CD8-positive, alpha-beta memory T cell (primary cell): ENCODE measurements at regions not wholly inside any gene's neighbourhood (a gene's known extent, or its start where the extent isn't known, plus 50 kb on each side); places are given as distances from the start of the nearest gene placed in this dataset.

Experiments used
- CTCF ChIA-PET: fragments of 350-600 bp; sonication (Branson Sonifier 250); formaldehyde crosslinking; loops from one replicate; lab custom pipeline; 2021; ENCODE audit warnings: antibody characterized with exemption; lab: Charles Lee
- POLR2A ChIA-PET: fragments of 350-600 bp; sonication (Branson Sonifier 250); formaldehyde crosslinking; loops from one replicate; lab custom pipeline; 2021; ENCODE audit warnings: antibody characterized with exemption; lab: Charles Lee
- DNase-seq, 5 donors: peaks; one replicate each; pipeline versions ENCODE4 v3.0.0 to v3.0.0-alpha.2; 2020 to 2022; ENCODE audit warnings: mixed read lengths in 1 of 5
- H3K27ac ChIP-seq: one replicate; pipeline ENCODE4 v1.7.0; 2013; ENCODE audit warnings: low read depth, mild to moderate bottlenecking, low read length, moderate library complexity
- H3K27me3 ChIP-seq: 2 replicates; pipeline ENCODE4 v1.7.0; 2013; ENCODE audit warnings: low read length, mild to moderate bottlenecking; ENCODE audit not compliant: insufficient read depth, poor library complexity, severe bottlenecking
- H3K36me3 ChIP-seq: 2 replicates; pipeline ENCODE4 v1.7.0; 2013; ENCODE audit warnings: mild to moderate bottlenecking, low read length, moderate library complexity; ENCODE audit not compliant: insufficient read depth
- H3K4me1 ChIP-seq: 2 replicates; pipeline ENCODE4 v1.7.0; 2013; ENCODE audit warnings: mild to moderate bottlenecking, low read length, moderate library complexity; ENCODE audit not compliant: insufficient read depth
- H3K4me3 ChIP-seq: 2 replicates; pipeline ENCODE4 v1.7.0; 2013; ENCODE audit warnings: mild to moderate bottlenecking, low read length
- H3K9me3 ChIP-seq: 2 replicates; pipeline ENCODE4 v1.7.0; 2013; ENCODE audit warnings: mild to moderate bottlenecking, low read length
- H3K27ac Mint-ChIP-seq, 8 donors: one replicate each; pipeline ENCODE4 v1.8.0; 2020 to 2021; ENCODE audit warnings: mixed read lengths in 8 of 8, mild to moderate bottlenecking in 6 of 8, inconsistent platforms in 3 of 8, moderate library complexity in 3 of 8
- H3K27me3 Mint-ChIP-seq, 2 donors: one replicate each; pipeline ENCODE4 v1.8.0; 2020 to 2021; ENCODE audit warnings: mixed read lengths in 2 of 2, mild to moderate bottlenecking in 1 of 2, moderate library complexity in 1 of 2
- H3K36me3 Mint-ChIP-seq, 3 donors: one replicate each; pipeline ENCODE4 v1.8.0; 2020 to 2021; ENCODE audit warnings: mixed read lengths in 3 of 3, inconsistent platforms in 1 of 3, mild to moderate bottlenecking in 1 of 3
- H3K4me1 Mint-ChIP-seq, 3 donors: one replicate each; pipeline ENCODE4 v1.8.0; 2020 to 2021; ENCODE audit warnings: mixed read lengths in 3 of 3, inconsistent platforms in 1 of 3, mild to moderate bottlenecking in 1 of 3
- H3K4me3 Mint-ChIP-seq, 7 donors: one replicate each; pipeline ENCODE4 v1.8.0; 2020 to 2021; ENCODE audit warnings: mixed read lengths in 7 of 7, mild to moderate bottlenecking in 6 of 7, moderate library complexity in 4 of 7, inconsistent platforms in 2 of 7
- H3K9me3 Mint-ChIP-seq, 5 donors: one replicate each; pipeline ENCODE4 v1.8.0; 2020 to 2022; ENCODE audit warnings: mixed read lengths in 5 of 5, mild to moderate bottlenecking in 3 of 5, moderate library complexity in 2 of 5, inconsistent platforms in 1 of 5

- ChIA-PET POLR2A (no interaction called here), CTCF (no interaction called here)
- H3K4me1 Mint-ChIP-seq: no peaks in the 10 kb centered on the region
- no peak overlapping the region for H3K27ac ChIP-seq
- no peaks in the 10 kb centered on the region for H3K36me3 ChIP-seq
- H3K4me3 ChIP-seq: no peak overlapping the region
- no peaks in the 10 kb centered on the region for H3K9me3 ChIP-seq
- peaks cover 2 to 3% of the 10 kb centered on the region in 2 donors for H3K27me3 Mint-ChIP-seq
- no peak overlapping the region for H3K4me3 Mint-ChIP-seq
- H3K27ac Mint-ChIP-seq: no peak overlapping the region
- peaks cover 0 to 2% (median 0%) of the 10 kb centered on the region in 3 donors for H3K36me3 Mint-ChIP-seq
- H3K27me3 ChIP-seq: no peaks in the 10 kb centered on the region
- DNase-seq: no peak
- no peaks in the 10 kb centered on the region for H3K4me1 ChIP-seq
- no peaks in the 10 kb centered on the region for H3K9me3 Mint-ChIP-seq
Measured at GRCh38 chr3:115385774-115386730, 237.3 kb upstream of the GAP43 start.

- Mint-ChIP-seq H3K27me3 (peaks cover 2 to 3% of the 10 kb centered on the region in 2 donors), H3K27ac (no peak overlapping the region), H3K9me3 (no peaks in the 10 kb centered on the region), H3K4me3 (no peak overlapping the region), H3K36me3 (peaks cover 0 to 2% (median 0%) of the 10 kb centered on the region in 3 donors), H3K4me1 (peaks cover 0 to 5% (median 0%) of the 10 kb centered on the region in 3 donors)
- Histone ChIP-seq H3K27me3 (no peaks in the 10 kb centered on the region), H3K4me3 (no peak overlapping the region), H3K9me3 (no peaks in the 10 kb centered on the region), H3K27ac (no peak overlapping the region), H3K4me1 (no peaks in the 10 kb centered on the region), H3K36me3 (no peaks in the 10 kb centered on the region)
- DNase-seq: no peak
- ChIA-PET POLR2A (no interaction called here), CTCF (no interaction called here)
Measured at GRCh38 chr3:115388166-115388565, 235.1 kb upstream of the GAP43 start.

DNA sequence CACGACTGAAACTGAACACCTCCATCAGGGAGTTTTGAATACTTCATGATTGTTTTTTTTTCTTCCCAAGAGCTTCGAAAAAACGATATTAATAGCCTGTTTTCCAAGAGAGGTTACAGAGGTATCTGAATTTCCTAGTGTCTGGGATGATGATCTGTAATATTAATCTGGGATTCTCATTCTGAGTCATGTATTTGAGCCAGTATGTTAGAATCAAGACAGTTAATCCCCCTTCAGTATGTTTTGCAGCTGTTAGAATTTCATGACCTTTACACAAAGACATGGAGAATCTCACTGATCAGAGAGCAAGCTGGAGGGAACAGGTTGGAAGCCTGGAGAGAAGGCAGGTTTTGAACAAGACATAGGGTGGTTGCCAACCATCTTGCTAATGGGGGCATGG is 234.5 kb upstream of the GAP43 start:
- H3K27ac Mint-ChIP-seq: no peak overlapping the region
- Histone ChIP-seq H3K9me3 (no peaks in the 10 kb centered on the region), H3K27ac (no peak overlapping the region), H3K36me3 (no peaks in the 10 kb centered on the region), H3K27me3 (no peaks in the 10 kb centered on the region), H3K4me1 (no peaks in the 10 kb centered on the region), H3K4me3 (no peak overlapping the region)
- peaks cover 0 to 2% (median 0%) of the 10 kb centered on the region in 3 donors for H3K36me3 Mint-ChIP-seq
- no peaks in the 10 kb centered on the region for H3K9me3 Mint-ChIP-seq
- no peak for DNase-seq
- CTCF ChIA-PET: no interaction called here
- H3K4me3 Mint-ChIP-seq: no peak overlapping the region
- H3K27me3 Mint-ChIP-seq: peaks cover 2 to 3% of the 10 kb centered on the region in 2 donors
- peaks cover 0 to 5% (median 0%) of the 10 kb centered on the region in 3 donors for H3K4me1 Mint-ChIP-seq
- POLR2A ChIA-PET: no interaction called here

GRCh38 chr3:115396801-115397200 is 226.5 kb upstream of the GAP43 start:
- Mint-ChIP-seq H3K4me1 (peaks cover 0 to under 1% (median 0%) of the 10 kb centered on the region in 3 donors), H3K27ac (no peak overlapping the region), H3K4me3 (no peak overlapping the region), H3K9me3 (no peaks in the 10 kb centered on the region), H3K27me3 (no peaks in the 10 kb centered on the region), H3K36me3 (no peaks in the 10 kb centered on the region)
- no peak for DNase-seq
- Histone ChIP-seq H3K36me3 (no peaks in the 10 kb centered on the region), H3K27me3 (no peaks in the 10 kb centered on the region), H3K9me3 (no peaks in the 10 kb centered on the region), H3K27ac (no peak overlapping the region), H3K4me3 (no peak overlapping the region), H3K4me1 (no peaks in the 10 kb centered on the region)
- CTCF ChIA-PET: no interaction called here
- POLR2A ChIA-PET: no interaction called here

- H3K9me3 Mint-ChIP-seq: no peaks in the 10 kb centered on the region
Measured at GRCh38 chr3:115397433-115397832, 225.9 kb upstream of the GAP43 start.

DNA sequence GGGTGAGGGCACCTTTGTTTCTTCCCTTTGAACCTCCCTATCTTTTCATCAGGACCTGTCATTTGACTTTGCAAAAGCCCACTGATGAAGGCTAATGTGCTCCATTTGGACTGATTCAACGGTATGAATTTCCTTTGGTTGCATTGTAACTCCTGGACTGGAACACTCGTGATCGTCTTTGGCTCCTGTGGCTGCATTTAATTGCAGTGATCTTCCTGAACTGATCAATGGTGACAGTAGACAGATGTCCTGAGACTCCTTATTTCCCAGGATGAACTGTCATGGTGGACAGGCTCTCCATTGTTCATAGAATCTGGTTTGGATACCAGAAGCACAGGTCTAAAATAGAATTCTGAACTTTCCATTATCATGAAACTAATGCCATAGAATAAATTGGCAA is 224.8 kb upstream of the GAP43 start:
- H3K4me3 Mint-ChIP-seq: no peak overlapping the region
- H3K9me3 ChIP-seq: no peaks in the 10 kb centered on the region
- no peaks in the 10 kb centered on the region for H3K4me1 ChIP-seq
- no peaks in the 10 kb centered on the region for H3K9me3 Mint-ChIP-seq
- POLR2A ChIA-PET: no interaction called here
- CTCF ChIA-PET: no interaction called here
- H3K36me3 ChIP-seq: no peaks in the 10 kb centered on the region
- H3K27ac Mint-ChIP-seq: no peak overlapping the region
- H3K27me3 Mint-ChIP-seq: no peaks in the 10 kb centered on the region
- DNase-seq: no peak
- H3K27ac ChIP-seq: no peak overlapping the region
- H3K27me3 ChIP-seq: no peaks in the 10 kb centered on the region
- H3K4me3 ChIP-seq: no peak overlapping the region
- no peaks in the 10 kb centered on the region for H3K4me1 Mint-ChIP-seq
- no peaks in the 10 kb centered on the region for H3K36me3 Mint-ChIP-seq

More at GRCh38 chr3:115397433-115397832, 225.9 kb upstream of the GAP43 start:
- no peak overlapping the region for H3K4me3 Mint-ChIP-seq
- H3K27ac Mint-ChIP-seq: no peak overlapping the region
- Histone ChIP-seq H3K36me3 (no peaks in the 10 kb centered on the region), H3K27me3 (no peaks in the 10 kb centered on the region), H3K27ac (no peak overlapping the region), H3K4me3 (no peak overlapping the region), H3K4me1 (no peaks in the 10 kb centered on the region), H3K9me3 (no peaks in the 10 kb centered on the region)
- no peaks in the 10 kb centered on the region for H3K27me3 Mint-ChIP-seq
- H3K4me1 Mint-ChIP-seq: no peaks in the 10 kb centered on the region
- POLR2A ChIA-PET: no interaction called here
- H3K36me3 Mint-ChIP-seq: no peaks in the 10 kb centered on the region
- CTCF ChIA-PET: no interaction called here
- no peak for DNase-seq

- no peak overlapping the region for H3K27ac Mint-ChIP-seq
- H3K4me1 Mint-ChIP-seq: no peaks in the 10 kb centered on the region
- CTCF ChIA-PET: no interaction called here
Measured at GRCh38 chr3:115399750-115400149, 223.6 kb upstream of the GAP43 start.

DNA sequence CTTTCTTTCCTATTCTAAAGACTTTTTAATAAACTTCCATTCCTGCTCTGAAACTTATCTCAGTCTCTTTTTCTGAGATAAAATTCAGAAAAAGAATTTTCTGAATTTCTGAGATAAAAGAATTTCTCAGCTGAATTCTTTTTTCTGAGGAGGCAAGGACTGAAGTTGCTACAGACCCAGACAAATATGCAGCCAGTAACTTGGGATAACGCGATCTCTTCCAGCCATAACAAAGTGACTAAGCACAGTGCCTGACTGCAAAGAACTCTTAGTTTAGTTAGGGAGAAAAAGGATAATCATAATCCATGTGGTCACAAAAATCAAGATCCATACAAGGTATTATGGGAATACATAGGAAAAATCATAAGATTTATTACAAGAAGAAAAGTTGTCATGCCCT is 222.0 kb upstream of the GAP43 start:
- Histone ChIP-seq H3K4me3 (no peak overlapping the region), H3K9me3 (no peaks in the 10 kb centered on the region), H3K27me3 (no peaks in the 10 kb centered on the region), H3K27ac (no peak overlapping the region), H3K4me1 (no peaks in the 10 kb centered on the region), H3K36me3 (no peaks in the 10 kb centered on the region)
- Mint-ChIP-seq H3K4me1 (no peaks in the 10 kb centered on the region), H3K27ac (no peak overlapping the region), H3K27me3 (no peaks in the 10 kb centered on the region), H3K9me3 (no peaks in the 10 kb centered on the region), H3K4me3 (no peak overlapping the region), H3K36me3 (no peaks in the 10 kb centered on the region)
- DNase-seq: no peak
- ChIA-PET POLR2A (no interaction called here), CTCF (no interaction called here)

More at GRCh38 chr3:115399750-115400149, 223.6 kb upstream of the GAP43 start:
- no peaks in the 10 kb centered on the region for H3K9me3 ChIP-seq
- Mint-ChIP-seq H3K4me3 (no peak overlapping the region), H3K27me3 (no peaks in the 10 kb centered on the region), H3K9me3 (no peaks in the 10 kb centered on the region), H3K36me3 (no peaks in the 10 kb centered on the region)
- no peak for DNase-seq
- H3K4me3 ChIP-seq: no peak overlapping the region
- no peaks in the 10 kb centered on the region for H3K27me3 ChIP-seq
- POLR2A ChIA-PET: no interaction called here
- H3K36me3 ChIP-seq: no peaks in the 10 kb centered on the region
- no peaks in the 10 kb centered on the region for H3K4me1 ChIP-seq
- no peak overlapping the region for H3K27ac ChIP-seq
